H1 (cell line): ENCODE measurements at regions not wholly inside any gene's neighbourhood (a gene's known extent, or its start where the extent isn't known, plus 50 kb on each side); places are given as distances from the start of the nearest gene placed in this dataset.
"Not testable (repeated sequence)": the region's sequence is repeated elsewhere in the genome, so short reads cannot be mapped to it uniquely, and the experiment has no call there.

ENCODE experiments used
- CTCF ChIA-PET: fragments of 300-600 bp; sonication (Branson Sonifier 250); formaldehyde crosslinking; loops from one replicate; lab custom pipeline; 2021; ENCODE audit not compliant: partially characterized antibody; lab: Charles Lee
- POLR2A ChIA-PET: fragments of 300-600 bp; sonication (Branson Sonifier 250); formaldehyde crosslinking; loops from one replicate; lab custom pipeline; 2021; ENCODE audit warnings: inconsistent platforms; ENCODE audit not compliant: partially characterized antibody; lab: Charles Lee
- DNase-seq, 2 experiments: peaks; one replicate each; pipeline versions ENCODE4 v3.0.0 to v3.0.0-alpha.2; 2010 to 2022; ENCODE audit warnings: low spot score in 2 of 2, low read depth in 1 of 2, mixed read lengths in 1 of 2
- FAIRE-seq: peaks from 2 replicates; lab custom pipeline; 2011; peaks lifted over from hg19 to GRCh38; lab: Jason Lieb, UNC
- H2AFZ ChIP-seq: 2 replicates; pipeline ENCODE4 v1.8.1; 2012; ENCODE audit warnings: low read length, inconsistent platforms
- H2AK5ac ChIP-seq: 2 replicates; pipeline ENCODE4 v1.6.1; 2013; ENCODE audit warnings: low read depth, low read length
- H2BK120ac ChIP-seq: replicated peaks from 2 replicates; pipeline ENCODE3; 2013; ENCODE audit warnings: low read depth, low read length, inconsistent platforms
- H2BK12ac ChIP-seq: 2 replicates; pipeline ENCODE4 v1.6.1; 2013; ENCODE audit warnings: low read depth, low read length
- H2BK15ac ChIP-seq: 2 replicates; pipeline ENCODE4 v1.6.1; 2013; ENCODE audit warnings: low read length
- H2BK20ac ChIP-seq: 2 replicates; pipeline ENCODE4 v1.6.1; 2013; ENCODE audit warnings: low read length
- H2BK5ac ChIP-seq: 2 replicates; pipeline ENCODE4 v1.6.1; 2013; ENCODE audit warnings: low read depth, low read length
- H3K14ac ChIP-seq: 2 replicates; pipeline ENCODE4 v1.6.1; 2013; ENCODE audit warnings: inconsistent platforms; ENCODE audit not compliant: insufficient read length
- H3K18ac ChIP-seq: 2 replicates; pipeline ENCODE4 v1.6.1; 2013; ENCODE audit warnings: low read length; ENCODE audit errors: extremely low read depth
- H3K23ac ChIP-seq: 2 replicates; pipeline ENCODE4 v1.6.1; 2013; ENCODE audit warnings: inconsistent platforms; ENCODE audit not compliant: insufficient read length
- H3K23me2 ChIP-seq: 2 replicates; pipeline ENCODE4 v1.6.1; 2013; ENCODE audit warnings: low read depth, low read length
- H3K27ac ChIP-seq: 2 replicates; pipeline ENCODE4 v1.6.1; 2011; ENCODE audit warnings: low read depth, low read length, inconsistent platforms
- H3K27me3 ChIP-seq, 4 experiments: replicated peaks in 1 of 4; 1 replicate in 1 of 4; 2 replicates in 3 of 4; pipeline versions ENCODE4 v1.6.1 to v1.8.1; 2011 to 2013; ENCODE audit warnings: low read length in 3 of 4, mild to moderate bottlenecking in 3 of 4, inconsistent platforms in 2 of 4, mixed read lengths in 2 of 4, moderate library complexity in 1 of 4; ENCODE audit not compliant: control insufficient read depth in 3 of 4, insufficient read depth in 3 of 4; ENCODE audit errors: extremely low read depth in 1 of 4
- H3K36me3 ChIP-seq, 4 experiments: 2 replicates each; pipeline versions ENCODE4 v1.6.1 to v1.8.1; 2011 to 2013; ENCODE audit warnings: mild to moderate bottlenecking in 4 of 4, low read length in 3 of 4, moderate library complexity in 2 of 4, control low read depth in 1 of 4, inconsistent platforms in 1 of 4; ENCODE audit not compliant: insufficient read depth in 4 of 4, control insufficient read depth in 2 of 4
- H3K4ac ChIP-seq: replicated peaks from 2 replicates; pipeline ENCODE3; 2013; ENCODE audit warnings: low read length, low read depth, mixed read lengths, inconsistent platforms; ENCODE audit not compliant: insufficient read length
- H3K4me1 ChIP-seq, 4 experiments: replicated peaks in 1 of 4; 1 replicate in 1 of 4; 2 replicates in 3 of 4; pipeline versions ENCODE4 v1.6.1 to v1.8.1; 2011 to 2013; ENCODE audit warnings: low read length in 3 of 4, inconsistent platforms in 2 of 4, mixed read lengths in 1 of 4; ENCODE audit not compliant: insufficient read depth in 4 of 4, control insufficient read depth in 3 of 4
- H3K4me2 ChIP-seq, 2 experiments: 2 replicates each; pipeline versions ENCODE4 v1.6.1 to v1.8.1; 2011 to 2013; ENCODE audit warnings: low read depth in 2 of 2, low read length in 2 of 2, control low read depth in 1 of 2, inconsistent platforms in 1 of 2, mild to moderate bottlenecking in 1 of 2; ENCODE audit not compliant: insufficient read depth in 1 of 2
- H3K4me3 ChIP-seq, 4 experiments: fragments of 200-600, 300-600 bp in 1 of 4; sonication (generic), shearing (Covaris generic), sonication (Bioruptor Twin) in 1 of 4; 2 replicates each; pipeline versions ENCODE4 v1.5.1 to v1.8.1; 2011 to 2016; ENCODE audit warnings: low read length in 4 of 4, low read depth in 3 of 4, control low read depth in 2 of 4, inconsistent platforms in 2 of 4, mild to moderate bottlenecking in 2 of 4, mixed read lengths in 1 of 4, moderate library complexity in 1 of 4; ENCODE audit not compliant: insufficient read depth in 2 of 4; ENCODE audit errors: extremely low read depth in 1 of 4
- H3K56ac ChIP-seq: replicated peaks from 2 replicates; pipeline ENCODE3; 2013; ENCODE audit warnings: low read depth, mild to moderate bottlenecking, mixed read lengths, low read length, inconsistent platforms; ENCODE audit not compliant: insufficient read length
- H3K79me1 ChIP-seq: 2 replicates; pipeline ENCODE4 v1.6.1; 2013; ENCODE audit warnings: low read depth, low read length, control low read depth
- H3K79me2 ChIP-seq, 2 experiments: 2 replicates each; pipeline versions ENCODE4 v1.6.1 to v1.8.1; 2012 to 2013; ENCODE audit warnings: low read length in 2 of 2, mild to moderate bottlenecking in 2 of 2, inconsistent platforms in 1 of 2; ENCODE audit not compliant: insufficient read depth in 2 of 2, control insufficient read depth in 1 of 2
- H3K9ac ChIP-seq, 4 experiments: replicated peaks in 1 of 4; 1 replicate in 1 of 4; 2 replicates in 3 of 4; pipeline versions ENCODE4 v1.6.1 to v1.8.1; 2011 to 2013; ENCODE audit warnings: low read depth in 3 of 4, low read length in 3 of 4, control low read depth in 2 of 4, mild to moderate bottlenecking in 2 of 4, moderate library complexity in 2 of 4, inconsistent platforms in 1 of 4; ENCODE audit errors: extremely low read depth in 1 of 4
- H3K9me3 ChIP-seq, 2 experiments: 2 replicates each; pipeline versions ENCODE4 v1.6.1 to v1.8.1; 2012 to 2013; ENCODE audit warnings: mild to moderate bottlenecking in 2 of 2, moderate library complexity in 2 of 2, control low read depth in 1 of 2, inconsistent platforms in 1 of 2, low read depth in 1 of 2, low read length in 1 of 2, mixed read lengths in 1 of 2; ENCODE audit not compliant: insufficient read depth in 2 of 2
- H4K20me1 ChIP-seq, 2 experiments: replicated peaks in 1 of 2; 2 replicates each; pipeline versions ENCODE3 to v1.8.1; 2011 to 2013; ENCODE audit warnings: inconsistent platforms in 2 of 2, low read length in 2 of 2, mild to moderate bottlenecking in 1 of 2; ENCODE audit not compliant: insufficient read depth in 2 of 2, control insufficient read depth in 1 of 2
- H4K5ac ChIP-seq: 2 replicates; pipeline ENCODE4 v1.6.1; 2013; ENCODE audit warnings: low read length, low read depth, mixed read lengths, inconsistent platforms; ENCODE audit not compliant: insufficient read length
- H4K8ac ChIP-seq: 2 replicates; pipeline ENCODE4 v1.8.0; 2013; ENCODE audit warnings: mild to moderate bottlenecking, moderate library complexity, low read length, inconsistent platforms; ENCODE audit not compliant: insufficient read depth; ENCODE audit errors: extremely low read depth
- H4K91ac ChIP-seq: replicated peaks from 2 replicates; pipeline ENCODE3; 2013; ENCODE audit warnings: low read length, mixed read lengths, inconsistent platforms; ENCODE audit not compliant: insufficient read length
- GTF2F1 ChIP-seq: IDR thresholded peaks from 2 replicates; pipeline ENCODE4 v1.6.1; 2012; ENCODE audit warnings: low read depth, low read length, improper control_type of control experiment, borderline replicate concordance
- JUN ChIP-seq: IDR thresholded peaks from 2 replicates; pipeline ENCODE4 v1.6.1; 2011; ENCODE audit warnings: low read depth, mild to moderate bottlenecking, improper control_type of control experiment, low read length
- POLR2AphosphoS5 ChIP-seq: IDR thresholded peaks from 2 replicates; pipeline ENCODE4 v1.6.1; 2011; ENCODE audit warnings: low read depth, low read length
- WGBS, 2 experiments: shearing (Covaris generic) in 1 of 2; methylation state at CpG; one replicate each; pipeline versions ENCODE4 v1.1.6 to v1.1.7; 2013 to 2015; ENCODE audit warnings: low lambda C conversion rate in 2 of 2, mixed read lengths in 2 of 2, inconsistent platforms in 1 of 2, low coverage in 1 of 2, missing lambda C conversion rate in 1 of 2; ENCODE audit not compliant: insufficient replicate concordance in 2 of 2, insufficient coverage in 1 of 2, insufficient read length in 1 of 2; ENCODE audit errors: extremely low coverage in 1 of 2, missing lambda C conversion rate in 1 of 2; 5-methylcytosine and 5-hydroxymethylcytosine counted together

GRCh38 chr3:75506603-75507002 is 157.5 kb upstream of the FRG2C start:
- no peak overlapping the region for H3K14ac ChIP-seq
- no peak overlapping the region for H3K9ac ChIP-seq
- H4K91ac ChIP-seq = no peak overlapping the region
- no peak overlapping the region for H3K4me2 ChIP-seq
- no peak overlapping the region for H4K8ac ChIP-seq
- no peak overlapping the region for H2BK5ac ChIP-seq
- H3K36me3 ChIP-seq = no peaks in the 10 kb centered on the region
- 90% methylated on average over 21 of the region's 21 CpGs; no CpG with 5 or more reads in 1 of the 2 experiments for WGBS, 2 experiments
- H3K27me3 ChIP-seq = no peaks in the 10 kb centered on the region
- no peak overlapping the region for H4K5ac ChIP-seq
- no peak overlapping the region for H2BK20ac ChIP-seq
- ChIA-PET POLR2A (no interaction called here), CTCF (no interaction called here)
- H2AFZ ChIP-seq = no peak overlapping the region
- H3K79me1 ChIP-seq = no peaks in the 10 kb centered on the region
- H4K20me1 ChIP-seq = no peaks in the 10 kb centered on the region
- DNase-seq (no peak), FAIRE-seq (no peak)
- no peaks in the 10 kb centered on the region for H3K79me2 ChIP-seq
- H3K23ac ChIP-seq = no peak overlapping the region
- no peak overlapping the region for H3K4me3 ChIP-seq
- H3K23me2 ChIP-seq = no peaks in the 10 kb centered on the region
- H3K4me1 ChIP-seq = peaks cover 0 to 5% (median 3%) of the 10 kb centered on the region in 4 experiments; a peak in 3 of 7 replicates
- no peak overlapping the region for H3K56ac ChIP-seq
- no peak overlapping the region for H3K18ac ChIP-seq
- H3K4ac ChIP-seq = no peak overlapping the region
- no peak overlapping the region for H2AK5ac ChIP-seq
- H3K9me3 ChIP-seq = peaks cover 0 to 5% of the 10 kb centered on the region in 2 experiments; a peak in 1 of 4 replicates
- no peak overlapping the region for H2BK15ac ChIP-seq
- no peak overlapping the region for H3K27ac ChIP-seq
- TF ChIP-seq POLR2AphosphoS5 (no peak), JUN (no peak), GTF2F1 (no peak)
- TF ChIP-seq, all 59 proteins: peak for 0
- H2BK12ac ChIP-seq = no peak overlapping the region
- no peak overlapping the region for H2BK120ac ChIP-seq

- H3K4ac ChIP-seq, H4K20me1 ChIP-seq, H4K5ac ChIP-seq, H3K79me2 ChIP-seq, H3K36me3 ChIP-seq, H2BK120ac ChIP-seq, H3K4me3 ChIP-seq, H2BK12ac ChIP-seq, H3K9me3 ChIP-seq, H3K56ac ChIP-seq, DNase-seq, H3K23ac ChIP-seq, H2BK20ac ChIP-seq, H3K27me3 ChIP-seq, H2BK15ac ChIP-seq, H3K27ac ChIP-seq, H2AK5ac ChIP-seq, H3K4me2 ChIP-seq, H3K79me1 ChIP-seq, CTCF ChIA-PET, H3K9ac ChIP-seq, H4K91ac ChIP-seq, H4K8ac ChIP-seq, FAIRE-seq, H3K18ac ChIP-seq, H2BK5ac ChIP-seq, H3K14ac ChIP-seq, POLR2A ChIA-PET, H3K4me1 ChIP-seq, H2AFZ ChIP-seq, H3K23me2 ChIP-seq: not testable (repeated sequence)
- 95% methylated on average over 2 of the region's 2 CpGs; no CpG with 5 or more reads in 1 of the 2 experiments for WGBS, 2 experiments
Observed at GRCh38 chr3:75507956-75508355, 156.2 kb upstream of the FRG2C start.
